Calu3 (cell line): ENCODE measurements at regions not wholly inside any gene's neighbourhood (a gene's known extent, or its start where the extent isn't known, plus 50 kb on each side); places are given as distances from the start of the nearest gene placed in this dataset.
"Not testable (repeated sequence)": the region's sequence is repeated elsewhere in the genome, so short reads cannot be mapped to it uniquely, and the experiment has no call there.

Experiments
- BruUV-seq: library from RNA; stranded (reverse); fragments of 400-500 nt; replicated peaks from 2 replicates; lab custom pipeline; 2021; lab: Mats Ljungman, UMichigan
- CTCF ChIA-PET: fragments of 300-600 bp; sonication (Branson Sonifier 250); formaldehyde crosslinking; loops from one replicate; lab custom pipeline; 2022; ENCODE audit warnings: antibody characterized with exemption; lab: Charles Lee
- DNase-seq: peaks from one replicate; pipeline ENCODE4 v3.0.0; 2022
- H3K27ac Mint-ChIP-seq: one replicate; pipeline ENCODE4 v1.8.0; 2022; ENCODE audit warnings: mixed read lengths; ENCODE audit not compliant: unreplicated experiment
- H3K27me3 Mint-ChIP-seq: one replicate; pipeline ENCODE4 v1.8.0; 2022; ENCODE audit warnings: mixed read lengths; ENCODE audit not compliant: unreplicated experiment
- H3K36me3 Mint-ChIP-seq: one replicate; pipeline ENCODE4 v1.8.0; 2022; ENCODE audit warnings: mild to moderate bottlenecking, moderate library complexity, mixed read lengths; ENCODE audit not compliant: insufficient read depth, unreplicated experiment
- H3K4me1 Mint-ChIP-seq: one replicate; pipeline ENCODE4 v1.8.0; 2022; ENCODE audit warnings: mild to moderate bottlenecking, low read depth, mixed read lengths; ENCODE audit not compliant: unreplicated experiment
- H3K4me3 Mint-ChIP-seq: one replicate; pipeline ENCODE4 v1.8.0; 2022; ENCODE audit warnings: mild to moderate bottlenecking, low read depth, moderate library complexity, mixed read lengths; ENCODE audit not compliant: unreplicated experiment
- H3K9me3 Mint-ChIP-seq: one replicate; pipeline ENCODE4 v1.8.0; 2022; ENCODE audit warnings: low read depth, mixed read lengths; ENCODE audit not compliant: unreplicated experiment
- intact Hi-C: fragments of 100-400 bp; cut with micrococcal nuclease; formaldehyde crosslinking; loops from one replicate; pipeline ENCODE4 v1.10.0; 2022; ENCODE audit not compliant: unreplicated experiment
- TF ChIP-seq, protein P1 (sequence below): fragments of 200-600 bp; IDR thresholded peaks from one replicate; pipeline ENCODE4 v1.8.0; 2022; ENCODE audit warnings: antibody characterized with exemption; ENCODE audit not compliant: unreplicated experiment

DNA sequence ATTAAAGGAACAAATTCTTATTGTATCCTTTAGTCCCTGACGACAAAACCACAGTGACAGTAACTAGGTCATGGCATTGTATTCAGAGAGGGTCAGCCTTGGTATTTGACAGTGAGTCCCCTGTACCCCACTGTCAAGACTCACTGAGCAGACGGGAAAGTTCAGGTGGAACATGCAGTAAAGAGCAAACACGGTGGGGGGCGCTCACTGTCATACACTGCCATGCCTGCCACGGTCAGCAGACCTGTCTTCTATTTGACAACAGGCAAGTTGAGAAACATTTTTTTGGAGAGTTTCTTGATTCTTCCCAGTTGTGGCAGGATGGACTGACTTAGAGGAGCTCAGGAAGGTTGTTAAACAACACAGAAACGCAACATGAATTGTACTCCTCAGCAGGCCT lies 681.6 kb downstream of the KCNJ18 start:
- no TSS peak for BruUV-seq
- Mint-ChIP-seq H3K27ac (no peak overlapping the region), H3K27me3 (no peaks in the 10 kb centered on the region), H3K4me1 (no peaks in the 10 kb centered on the region), H3K9me3 (no peaks in the 10 kb centered on the region), H3K36me3 (no peaks in the 10 kb centered on the region), H3K4me3 (no peak overlapping the region)
- CTCF ChIA-PET = no interaction called here
- TF ChIP-seq, protein P1, sequence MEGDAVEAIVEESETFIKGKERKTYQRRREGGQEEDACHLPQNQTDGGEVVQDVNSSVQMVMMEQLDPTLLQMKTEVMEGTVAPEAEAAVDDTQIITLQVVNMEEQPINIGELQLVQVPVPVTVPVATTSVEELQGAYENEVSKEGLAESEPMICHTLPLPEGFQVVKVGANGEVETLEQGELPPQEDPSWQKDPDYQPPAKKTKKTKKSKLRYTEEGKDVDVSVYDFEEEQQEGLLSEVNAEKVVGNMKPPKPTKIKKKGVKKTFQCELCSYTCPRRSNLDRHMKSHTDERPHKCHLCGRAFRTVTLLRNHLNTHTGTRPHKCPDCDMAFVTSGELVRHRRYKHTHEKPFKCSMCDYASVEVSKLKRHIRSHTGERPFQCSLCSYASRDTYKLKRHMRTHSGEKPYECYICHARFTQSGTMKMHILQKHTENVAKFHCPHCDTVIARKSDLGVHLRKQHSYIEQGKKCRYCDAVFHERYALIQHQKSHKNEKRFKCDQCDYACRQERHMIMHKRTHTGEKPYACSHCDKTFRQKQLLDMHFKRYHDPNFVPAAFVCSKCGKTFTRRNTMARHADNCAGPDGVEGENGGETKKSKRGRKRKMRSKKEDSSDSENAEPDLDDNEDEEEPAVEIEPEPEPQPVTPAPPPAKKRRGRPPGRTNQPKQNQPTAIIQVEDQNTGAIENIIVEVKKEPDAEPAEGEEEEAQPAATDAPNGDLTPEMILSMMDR = no peak
- intact Hi-C loops = no loop called here
- no peak for DNase-seq

GRCh38 chr17:22374741-22375140 lies 682.4 kb downstream of the KCNJ18 start:
- CTCF ChIA-PET = no interaction called here
- no peak for DNase-seq
- Mint-ChIP-seq H3K27me3 (no peaks in the 10 kb centered on the region), H3K4me1 (no peaks in the 10 kb centered on the region), H3K27ac (no peak overlapping the region), H3K36me3 (no peaks in the 10 kb centered on the region), H3K9me3 (no peaks in the 10 kb centered on the region), H3K4me3 (no peak overlapping the region)
- TF ChIP-seq, protein P1 = no peak
- intact Hi-C loops = no loop called here
- BruUV-seq = no TSS peak

DNA sequence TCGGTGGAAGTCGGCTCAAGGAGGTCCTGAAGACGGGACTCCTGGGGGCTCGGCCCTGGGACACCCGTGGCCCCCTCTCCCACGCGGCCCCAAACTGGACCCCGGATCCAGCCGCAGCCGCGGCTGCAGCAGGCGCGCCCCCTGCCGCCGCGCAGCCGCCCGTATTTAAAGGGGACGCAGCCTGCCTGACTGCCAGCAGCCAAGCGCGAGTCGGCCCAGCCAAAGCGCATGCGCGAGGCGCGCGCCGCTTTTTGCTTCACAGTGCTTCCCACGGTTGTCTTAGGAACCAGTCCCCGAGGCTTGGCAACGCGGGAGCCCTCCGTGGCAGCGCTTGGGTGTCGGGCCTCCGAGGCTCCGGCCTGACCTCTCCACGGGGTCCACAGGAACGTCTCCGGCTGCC lies 684.4 kb downstream of the KCNJ18 start:
- H3K36me3 Mint-ChIP-seq, H3K9me3 Mint-ChIP-seq, H3K27me3 Mint-ChIP-seq, BruUV-seq, H3K27ac Mint-ChIP-seq, H3K4me3 Mint-ChIP-seq, CTCF ChIA-PET, DNase-seq, H3K4me1 Mint-ChIP-seq, intact Hi-C loops: not testable (repeated sequence)

GRCh38 chr17:22378748-22379147 lies 686.4 kb downstream of the KCNJ18 start:
- BruUV-seq, intact Hi-C loops, CTCF ChIA-PET: not testable (repeated sequence)

DNA sequence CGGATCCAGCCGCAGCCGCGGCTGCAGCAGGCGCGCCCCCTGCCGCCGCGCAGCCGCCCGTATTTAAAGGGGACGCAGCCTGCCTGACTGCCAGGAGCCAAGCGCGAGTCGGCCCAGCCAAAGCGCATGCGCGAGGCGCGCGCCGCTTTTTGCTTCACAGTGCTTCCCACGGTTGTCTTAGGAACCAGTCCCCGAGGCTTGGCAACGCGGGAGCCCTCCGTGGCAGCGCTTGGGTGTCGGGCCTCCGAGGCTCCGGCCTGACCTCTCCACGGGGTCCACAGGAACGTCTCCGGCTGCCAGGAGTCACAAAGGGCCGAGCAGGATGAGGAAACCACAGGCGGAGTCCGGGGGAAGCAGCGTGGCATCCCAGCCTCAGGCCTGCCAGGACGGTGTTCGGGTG lies 689.3 kb downstream of the KCNJ18 start:
- not testable (repeated sequence) for H3K9me3 Mint-ChIP-seq

More at GRCh38 chr17:22378748-22379147, 686.4 kb downstream of the KCNJ18 start:
- H3K4me1 Mint-ChIP-seq, H3K27ac Mint-ChIP-seq, H3K36me3 Mint-ChIP-seq, DNase-seq, H3K4me3 Mint-ChIP-seq, H3K27me3 Mint-ChIP-seq, H3K9me3 Mint-ChIP-seq: not testable (repeated sequence)

GRCh38 chr17:22383772-22384460 lies 691.6 kb downstream of the KCNJ18 start:
- CTCF ChIA-PET = not testable (repeated sequence)

More for the DNA sequence above, 689.3 kb downstream of the KCNJ18 start:
- BruUV-seq, CTCF ChIA-PET, DNase-seq, H3K36me3 Mint-ChIP-seq, H3K4me1 Mint-ChIP-seq, H3K27ac Mint-ChIP-seq, intact Hi-C loops, H3K4me3 Mint-ChIP-seq, H3K27me3 Mint-ChIP-seq: not testable (repeated sequence)

DNA sequence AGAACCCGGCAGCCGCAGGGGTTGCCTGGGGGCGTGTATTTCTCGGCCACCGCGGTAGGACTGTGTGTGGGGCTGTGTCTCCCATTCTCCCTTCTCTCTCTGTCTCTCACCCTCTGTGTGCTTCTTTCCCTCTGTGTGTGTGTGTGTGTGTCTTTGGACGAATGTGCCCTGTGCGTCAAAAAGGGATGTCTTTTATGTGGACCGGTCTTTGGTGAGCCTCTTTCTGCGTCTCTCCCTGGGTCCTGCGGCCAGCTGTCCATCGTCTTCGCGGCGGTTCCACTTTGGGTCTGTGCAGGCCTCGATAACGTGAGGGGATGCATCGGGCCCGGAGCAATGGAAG lies 692.1 kb downstream of the KCNJ18 start:
- DNase-seq, BruUV-seq, H3K4me3 Mint-ChIP-seq, intact Hi-C loops, H3K27ac Mint-ChIP-seq, CTCF ChIA-PET, H3K27me3 Mint-ChIP-seq, H3K4me1 Mint-ChIP-seq, H3K9me3 Mint-ChIP-seq, H3K36me3 Mint-ChIP-seq: not testable (repeated sequence)

More at GRCh38 chr17:22383772-22384460, 691.6 kb downstream of the KCNJ18 start:
- BruUV-seq, H3K4me1 Mint-ChIP-seq, H3K9me3 Mint-ChIP-seq, H3K4me3 Mint-ChIP-seq, intact Hi-C loops, H3K27ac Mint-ChIP-seq, DNase-seq, H3K27me3 Mint-ChIP-seq, H3K36me3 Mint-ChIP-seq: not testable (repeated sequence)

DNA sequence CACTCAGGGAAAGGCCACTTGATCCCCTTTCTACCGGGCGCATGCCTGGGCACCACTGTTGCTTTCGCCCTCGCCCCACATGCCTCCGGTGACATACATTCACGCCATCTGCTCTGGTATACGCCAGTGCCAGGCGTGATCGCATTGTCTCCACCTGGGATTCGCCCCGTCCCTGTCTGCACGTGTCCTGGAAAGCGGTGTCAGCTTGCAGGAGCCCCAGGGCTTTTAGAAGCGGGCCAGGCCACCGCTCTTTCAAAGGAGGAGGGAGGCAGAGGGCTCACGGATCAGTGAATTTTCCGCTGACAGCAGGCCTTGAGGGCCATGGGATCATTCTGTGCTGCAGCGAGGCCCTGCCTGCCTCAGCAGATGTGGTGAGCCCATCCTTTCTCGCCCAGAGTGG lies 706.1 kb downstream of the KCNJ18 start:
- DNase-seq, H3K27ac Mint-ChIP-seq, CTCF ChIA-PET, H3K36me3 Mint-ChIP-seq, H3K4me1 Mint-ChIP-seq, BruUV-seq, intact Hi-C loops, H3K9me3 Mint-ChIP-seq, H3K27me3 Mint-ChIP-seq, H3K4me3 Mint-ChIP-seq: not testable (repeated sequence)
